Stimulated activated naive B cell treated with anti-CD40 and anti-IgM and Interleukin-4, amounts not matched to agents 10 μg/mL and 1 μg/mL and 100 μg/mL, for 72 hours (primary cell): ENCODE measurements at regions not wholly inside any gene's neighbourhood (a gene's known extent, or its start where the extent isn't known, plus 50 kb on each side); places are given as distances from the start of the nearest gene placed in this dataset.

Experiments
- ATAC-seq, 2 donors: fragments of 150-1000 bp; cut with Tn5 transposase; replicated peaks; 2 replicates each; pipeline ENCODE4 v1.10.0; 2021; ENCODE audit warnings: moderate library complexity in 1 of 2
- DNase-seq: peaks from one replicate; pipeline ENCODE4 v3.0.0; 2021
- H3K27ac Mint-ChIP-seq: one replicate; pipeline ENCODE4 v1.8.0; 2022; ENCODE audit warnings: mild to moderate bottlenecking, mixed read lengths
- H3K27me3 Mint-ChIP-seq, 2 donors: one replicate each; pipeline ENCODE4 v1.8.0; 2022; ENCODE audit warnings: mixed read lengths in 2 of 2
- H3K36me3 Mint-ChIP-seq, 2 donors: one replicate each; pipeline ENCODE4 v1.8.0; 2022; ENCODE audit warnings: mixed read lengths in 2 of 2, mild to moderate bottlenecking in 1 of 2
- H3K4me1 Mint-ChIP-seq, 2 donors: one replicate each; pipeline ENCODE4 v1.8.0; 2022; ENCODE audit warnings: mixed read lengths in 2 of 2, mild to moderate bottlenecking in 1 of 2
- H3K4me3 Mint-ChIP-seq, 2 donors: one replicate each; pipeline ENCODE4 v1.8.0; 2022; ENCODE audit warnings: mild to moderate bottlenecking in 2 of 2, mixed read lengths in 2 of 2, moderate library complexity in 1 of 2
- H3K9me3 Mint-ChIP-seq, 2 donors: one replicate each; pipeline ENCODE4 v1.8.0; 2022; ENCODE audit warnings: mixed read lengths in 2 of 2, mild to moderate bottlenecking in 1 of 2

DNA sequence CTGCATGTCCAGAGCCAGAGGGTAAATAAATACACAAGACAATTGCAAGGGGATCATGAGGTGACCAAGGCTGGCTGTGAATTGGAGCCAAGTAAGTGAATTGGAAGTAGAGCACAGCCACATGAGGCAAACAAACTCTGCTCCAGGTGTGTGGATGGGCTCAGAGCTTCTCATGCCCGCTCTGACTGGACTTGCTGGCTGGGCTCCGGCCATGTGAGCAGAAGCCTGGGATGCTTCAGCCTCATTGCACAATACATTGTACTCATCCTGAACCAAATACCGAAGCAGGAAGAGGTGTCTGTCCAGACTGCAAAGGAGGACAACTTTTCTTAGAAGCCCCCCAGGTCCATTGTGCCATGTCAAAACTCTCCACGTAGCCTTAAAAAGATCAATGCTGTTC lies 193.0 kb downstream of the TTC8 start:
- no peak overlapping the region for H3K27ac Mint-ChIP-seq
- no peak for ATAC-seq
- peaks cover 17 to 28% of the 10 kb centered on the region in 2 donors for H3K27me3 Mint-ChIP-seq
- DNase-seq: no peak
- H3K9me3 Mint-ChIP-seq: no peaks in the 10 kb centered on the region
- H3K4me3 Mint-ChIP-seq: no peak overlapping the region
- no peaks in the 10 kb centered on the region for H3K36me3 Mint-ChIP-seq
- H3K4me1 Mint-ChIP-seq: peaks cover 0 to 3% of the 10 kb centered on the region in 2 donors

DNA sequence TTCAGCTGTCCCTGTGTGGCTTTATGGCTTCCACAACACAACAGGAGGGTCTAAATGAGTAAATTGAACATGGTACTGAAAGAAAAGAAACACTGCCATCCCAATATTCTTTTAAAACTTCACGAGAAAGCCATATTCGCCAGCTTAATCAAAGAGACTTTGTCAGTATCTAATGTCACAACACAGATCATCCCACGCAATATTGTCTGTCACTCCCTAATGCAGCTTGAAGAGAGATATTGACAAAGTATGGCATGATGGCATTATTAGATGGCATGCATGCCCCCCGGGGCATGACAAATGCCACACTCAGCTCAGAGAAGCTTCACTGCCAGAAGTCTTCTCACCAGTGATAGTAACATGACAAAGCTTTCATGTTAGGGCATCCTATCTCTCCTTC lies 197.8 kb downstream of the TTC8 start:
- ATAC-seq (no peak), DNase-seq (no peak)
- H3K9me3 Mint-ChIP-seq: no peaks in the 10 kb centered on the region
- no peak overlapping the region for H3K27ac Mint-ChIP-seq
- H3K27me3 Mint-ChIP-seq: peaks cover 39 to 54% of the 10 kb centered on the region in 2 donors
- H3K4me1 Mint-ChIP-seq: peaks cover 0 to 1% of the 10 kb centered on the region in 2 donors
- no peaks in the 10 kb centered on the region for H3K36me3 Mint-ChIP-seq
- no peak overlapping the region for H3K4me3 Mint-ChIP-seq

GRCh38 chr14:89024691-89025090 lies 200.2 kb downstream of the TTC8 start:
- DNase-seq: no peak
- Mint-ChIP-seq H3K27ac (no peak overlapping the region), H3K27me3 (peaks cover 51 to 69% of the 10 kb centered on the region in 2 donors), H3K4me3 (no peak overlapping the region), H3K9me3 (no peaks in the 10 kb centered on the region), H3K4me1 (peaks cover 0 to 1% of the 10 kb centered on the region in 2 donors), H3K36me3 (no peaks in the 10 kb centered on the region)
- no peak for ATAC-seq

- Mint-ChIP-seq H3K36me3 (no peaks in the 10 kb centered on the region), H3K4me1 (peaks cover 0 to 1% of the 10 kb centered on the region in 2 donors), H3K27ac (no peak overlapping the region), H3K27me3 (peaks cover 61 to 77% of the 10 kb centered on the region in 2 donors), H3K9me3 (no peaks in the 10 kb centered on the region), H3K4me3 (no peak overlapping the region)
- ATAC-seq (no peak), DNase-seq (no peak)
Observed at GRCh38 chr14:89025561-89026236, 201.2 kb downstream of the TTC8 start.

- DNase-seq (peak; percentile 50), ATAC-seq (peak; percentile 94 to 96)
- Mint-ChIP-seq H3K27ac (no peak overlapping the region), H3K4me1 (peaks cover 0 to 1% of the 10 kb centered on the region in 2 donors), H3K4me3 (peak overlapping the region; percentile 64 to 76), H3K9me3 (no peaks in the 10 kb centered on the region), H3K36me3 (no peaks in the 10 kb centered on the region), H3K27me3 (peaks cover 53 to 70% of the 10 kb centered on the region in 2 donors)
Observed at GRCh38 chr14:89027097-89027740, 202.8 kb downstream of the TTC8 start.

DNA sequence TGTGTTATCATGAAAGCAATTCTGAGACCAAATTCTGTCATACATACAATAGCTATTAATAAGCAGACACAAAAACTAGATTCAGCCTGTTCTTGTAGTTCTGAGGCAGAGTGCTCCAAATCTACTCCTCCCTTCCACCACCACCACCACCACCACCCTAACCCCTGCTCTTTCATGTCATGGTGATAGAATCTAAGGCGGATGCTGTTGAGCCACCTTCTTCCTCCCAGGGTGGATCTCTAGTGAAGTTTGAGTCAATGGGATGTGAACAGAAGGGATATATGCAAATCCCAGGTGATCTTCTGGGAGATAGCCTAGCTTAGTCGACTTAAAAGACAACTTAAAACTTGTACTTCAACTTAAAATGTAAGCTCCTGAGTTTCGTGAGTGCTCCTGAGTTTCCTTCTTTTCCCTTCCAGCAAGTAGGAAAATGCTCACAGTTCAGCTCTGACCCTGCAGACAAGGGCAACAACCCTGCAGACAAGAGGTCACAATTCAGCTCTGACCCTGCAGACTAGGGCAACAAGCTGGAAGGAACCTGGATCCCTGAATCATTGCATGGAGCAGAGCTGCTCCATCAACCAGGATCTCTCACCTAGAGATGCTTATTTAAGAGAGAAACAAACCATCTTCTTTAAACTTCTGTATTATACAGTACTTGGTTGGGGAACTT lies 204.1 kb downstream of the TTC8 start:
- peaks cover 0 to 1% of the 10 kb centered on the region in 2 donors for H3K4me1 Mint-ChIP-seq
- ATAC-seq (no peak), DNase-seq (no peak)
- no peak overlapping the region for H3K4me3 Mint-ChIP-seq
- no peaks in the 10 kb centered on the region for H3K36me3 Mint-ChIP-seq
- H3K27me3 Mint-ChIP-seq: peaks cover 44 to 56% of the 10 kb centered on the region in 2 donors
- H3K27ac Mint-ChIP-seq: no peak overlapping the region
- no peaks in the 10 kb centered on the region for H3K9me3 Mint-ChIP-seq

DNA sequence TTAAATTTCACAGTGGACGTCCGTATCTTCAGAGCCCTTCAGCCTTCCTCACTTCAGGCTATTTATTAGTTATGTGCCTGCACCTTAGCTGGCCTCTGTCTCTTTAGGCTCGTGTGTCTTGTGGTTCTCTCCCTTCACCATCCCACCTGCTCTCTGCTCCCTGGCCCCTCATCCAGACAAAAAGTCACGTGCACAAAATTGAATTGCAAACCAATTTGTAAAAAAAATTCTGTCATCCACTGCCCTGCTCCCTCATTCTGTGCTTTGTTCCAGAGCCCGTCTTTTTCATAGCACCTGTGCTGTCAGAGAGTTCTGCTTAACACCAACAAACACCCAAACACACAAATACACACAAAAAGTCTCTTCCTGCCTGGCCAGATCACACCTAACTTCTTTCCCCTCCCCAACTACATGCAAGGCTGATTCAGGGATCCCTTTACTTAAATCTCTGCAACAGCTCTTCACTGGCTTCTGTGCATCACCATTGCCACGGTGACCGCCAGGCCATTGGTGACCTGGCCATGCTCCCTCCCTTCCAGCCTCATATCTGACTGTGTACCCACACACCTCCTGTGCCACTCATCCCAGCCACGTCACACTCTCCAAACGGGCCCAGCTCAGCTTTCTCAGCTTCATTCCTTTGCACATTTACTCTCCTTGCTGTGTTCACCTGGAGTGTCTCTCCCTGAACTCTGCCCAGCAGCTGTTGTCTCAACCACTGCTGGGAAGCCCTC lies 205.7 kb downstream of the TTC8 start:
- no peaks in the 10 kb centered on the region for H3K9me3 Mint-ChIP-seq
- peaks cover 0 to 1% of the 10 kb centered on the region in 2 donors for H3K4me1 Mint-ChIP-seq
- DNase-seq (no peak), ATAC-seq (no peak)
- no peak overlapping the region for H3K4me3 Mint-ChIP-seq
- no peak overlapping the region for H3K27ac Mint-ChIP-seq
- H3K27me3 Mint-ChIP-seq: peaks cover 36 to 49% of the 10 kb centered on the region in 2 donors
- H3K36me3 Mint-ChIP-seq: no peaks in the 10 kb centered on the region

GRCh38 chr14:89030921-89031320 lies 206.5 kb downstream of the TTC8 start:
- Mint-ChIP-seq H3K9me3 (no peaks in the 10 kb centered on the region), H3K27me3 (peaks cover 43 to 44% of the 10 kb centered on the region in 2 donors), H3K36me3 (no peaks in the 10 kb centered on the region), H3K4me1 (peaks cover 0 to 1% of the 10 kb centered on the region in 2 donors), H3K4me3 (no peak overlapping the region), H3K27ac (no peak overlapping the region)
- DNase-seq: no peak
- ATAC-seq: no peak

DNA sequence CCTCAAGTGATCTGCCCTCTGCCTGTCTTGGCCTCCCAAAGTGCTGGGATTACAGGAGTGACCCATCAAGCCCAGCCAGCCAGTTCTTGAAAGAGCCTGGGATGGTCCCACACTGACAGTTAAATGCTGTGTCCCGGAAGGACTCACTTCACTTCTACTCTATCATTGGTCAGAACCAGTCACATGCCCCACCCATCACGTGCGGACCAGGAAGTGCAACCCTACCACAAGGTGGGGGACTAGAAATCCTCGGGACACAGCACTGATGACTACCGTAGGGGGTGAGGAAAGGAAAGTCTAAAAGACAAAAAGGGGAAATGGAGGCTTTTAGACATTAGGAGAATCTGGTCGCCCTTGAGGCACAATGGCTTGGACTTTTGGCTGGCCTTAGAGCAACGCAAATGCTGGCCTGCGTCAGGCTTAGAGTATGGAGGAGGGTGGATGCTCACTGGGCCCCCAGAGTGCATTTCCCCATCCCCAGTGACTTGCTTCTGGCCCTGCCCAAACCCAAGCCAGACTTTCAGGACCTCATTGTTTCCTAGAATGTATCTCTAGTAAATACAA lies 207.7 kb downstream of the TTC8 start:
- Mint-ChIP-seq H3K4me3 (no peak overlapping the region), H3K27me3 (peaks cover 39 to 47% of the 10 kb centered on the region in 2 donors), H3K4me1 (no peaks in the 10 kb centered on the region), H3K27ac (no peak overlapping the region), H3K9me3 (peaks cover 0 to 1% of the 10 kb centered on the region in 2 donors), H3K36me3 (peaks cover 0 to under 1% of the 10 kb centered on the region in 2 donors)
- DNase-seq (no peak), ATAC-seq (no peak)

DNA sequence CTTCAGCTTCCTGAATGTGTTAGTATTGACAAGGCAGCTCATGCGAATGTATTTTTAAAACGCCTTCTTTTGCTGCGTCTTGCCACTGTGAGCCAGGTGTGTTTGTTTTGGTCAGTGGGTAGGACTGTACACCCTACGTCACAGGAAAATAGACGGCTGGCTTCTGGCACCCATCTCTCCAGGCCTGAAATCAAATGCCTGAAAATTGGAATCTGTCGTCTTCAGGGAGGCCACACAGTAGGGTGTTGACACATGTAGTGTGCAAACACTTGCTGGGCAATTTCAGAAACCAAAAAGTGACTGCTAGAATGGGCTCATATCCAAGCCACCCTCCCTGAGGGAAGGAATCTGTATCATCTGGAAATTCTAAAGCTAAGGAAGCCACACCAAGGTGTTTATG lies 209.3 kb downstream of the TTC8 start:
- no peak for ATAC-seq
- Mint-ChIP-seq H3K27me3 (peaks cover 37 to 44% of the 10 kb centered on the region in 2 donors), H3K4me1 (no peaks in the 10 kb centered on the region), H3K9me3 (peaks cover 0 to 3% of the 10 kb centered on the region in 2 donors), H3K27ac (no peak overlapping the region), H3K4me3 (no peak overlapping the region), H3K36me3 (peaks cover 0 to 2% of the 10 kb centered on the region in 2 donors)
- no peak for DNase-seq

DNA sequence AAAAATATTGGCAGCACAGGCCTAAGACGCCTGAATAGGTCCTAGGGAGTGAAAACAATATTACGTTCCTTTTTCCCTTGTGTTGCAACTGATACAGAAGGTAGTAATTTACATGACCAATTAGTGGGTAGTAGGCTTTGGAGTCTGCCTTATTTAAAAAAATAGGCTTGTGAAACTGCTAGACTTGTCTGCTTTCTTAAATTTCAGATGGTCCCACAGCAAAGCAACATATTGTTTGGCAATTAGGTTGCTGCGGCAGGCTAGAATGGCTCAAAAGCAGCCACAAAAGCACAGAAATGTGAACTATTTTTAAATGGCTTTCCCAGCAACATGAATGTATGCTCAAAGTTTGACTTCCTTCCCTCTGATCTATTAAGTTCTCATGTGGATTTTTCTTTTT lies 211.9 kb downstream of the TTC8 start:
- no peak overlapping the region for H3K4me3 Mint-ChIP-seq
- H3K9me3 Mint-ChIP-seq: peaks cover 2 to 3% of the 10 kb centered on the region in 2 donors
- H3K27ac Mint-ChIP-seq: no peak overlapping the region
- ATAC-seq: no peak
- peaks cover 26 to 39% of the 10 kb centered on the region in 2 donors for H3K27me3 Mint-ChIP-seq
- no peak for DNase-seq
- H3K36me3 Mint-ChIP-seq: peaks cover 2 to 3% of the 10 kb centered on the region in 2 donors
- H3K4me1 Mint-ChIP-seq: peaks cover 9 to 15% of the 10 kb centered on the region in 2 donors

DNA sequence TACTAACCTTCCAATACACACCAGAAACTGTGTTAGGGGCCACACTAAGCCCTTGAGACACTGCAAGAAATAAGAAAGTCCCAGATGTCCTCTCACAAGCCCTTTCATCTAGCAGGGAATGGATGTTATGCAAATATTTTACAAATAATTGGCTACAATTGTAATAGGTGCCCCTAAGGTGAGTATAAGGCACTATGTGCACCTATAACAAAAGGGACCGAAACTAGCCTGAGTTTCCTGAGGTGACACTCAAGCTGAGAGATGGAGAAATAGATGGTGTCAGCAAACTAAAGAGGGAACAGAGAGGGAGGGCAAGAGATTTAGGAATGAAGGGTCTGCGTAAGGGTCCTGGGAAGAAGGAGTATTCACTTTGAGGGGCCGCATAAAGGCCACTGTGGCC lies 212.6 kb downstream of the TTC8 start:
- Mint-ChIP-seq H3K36me3 (peaks cover 2 to 4% of the 10 kb centered on the region in 2 donors), H3K4me1 (peaks cover 10 to 18% of the 10 kb centered on the region in 2 donors), H3K27ac (no peak overlapping the region), H3K4me3 (no peak overlapping the region), H3K9me3 (peaks cover 3 to 4% of the 10 kb centered on the region in 2 donors), H3K27me3 (peaks cover 28 to 41% of the 10 kb centered on the region in 2 donors)
- ATAC-seq (no peak), DNase-seq (no peak)

GRCh38 chr14:89040080-89040459 lies 215.6 kb downstream of the TTC8 start:
- peak; percentile 36 to 58 for ATAC-seq
- H3K27ac Mint-ChIP-seq: peak overlapping the region; percentile 92
- DNase-seq: no peak
- H3K36me3 Mint-ChIP-seq: peaks cover 2 to 4% of the 10 kb centered on the region in 2 donors
- H3K9me3 Mint-ChIP-seq: peaks cover 4 to 5% of the 10 kb centered on the region in 2 donors
- H3K4me1 Mint-ChIP-seq: peaks cover 10 to 18% of the 10 kb centered on the region in 2 donors
- H3K27me3 Mint-ChIP-seq: peaks cover 23 to 35% of the 10 kb centered on the region in 2 donors
- peak overlapping the region; percentile 83 to 85 for H3K4me3 Mint-ChIP-seq
